ENCODE measurements at regions not wholly inside any gene's neighbourhood (a gene's known extent, or its start where the extent isn't known, plus 50 kb on each side); places are given as distances from the start of the nearest gene placed in this dataset.

- TF ChIP-seq EZH2 (IDR thresholded peaks at IDR 0.05): no peak
- no peak for TF ChIP-seq RAD21 (IDR thresholded peaks at IDR 0.05; ENCODE audit: low read depth)
- TF ChIP-seq CTCF (IDR thresholded peaks at IDR 0.05 in 2 of 3, conservative IDR thresholded peaks at IDR 0.05 in 1 of 3; ENCODE audit: borderline replicate concordance in 1 of 3, insufficient read depth in 1 of 3, low read depth in 2 of 3, low read length in 2 of 3): no peak
- no peak for TF ChIP-seq POLR2A (IDR thresholded peaks at IDR 0.05; ENCODE audit: borderline replicate concordance, extremely low read depth, insufficient read depth, insufficient read length)
- no peak for TF ChIP-seq ZBTB33 (IDR thresholded peaks at IDR 0.05; ENCODE audit: extremely low read depth, insufficient replicate concordance, low read length)
Measured at GRCh38 chr2:234394450-234394849, 102.4 kb downstream of the ARL4C start.

All from HCT116 (cell line).